SK-N-SH (cell line): ENCODE measurements at regions not wholly inside any gene's neighbourhood (a gene's known extent, or its start where the extent isn't known, plus 50 kb on each side); places are given as distances from the start of the nearest gene placed in this dataset.

Source experiments
- CTCF ChIA-PET: fragments of 300-600, 350-600 bp; formaldehyde crosslinking; extraction: SDS; loops from one replicate; lab custom pipeline; 2021; lab: Yijun Ruan, JAX
- POLR2A ChIA-PET: fragments of 350-600 bp; sonication (Branson Sonifier 250); formaldehyde crosslinking; extraction: SDS; loops from one replicate; lab custom pipeline; 2020; ENCODE audit warnings: antibody characterized with exemption, inconsistent platforms; lab: Yijun Ruan, JAX
- DNase-seq: peaks from one replicate; pipeline ENCODE4 v3.0.0; 2012
- H2AFZ ChIP-seq: fragments of 200-600 bp; sonication (generic); 2 replicates; pipeline ENCODE4 v1.8.1; 2016; ENCODE audit warnings: antibody characterized with exemption, mild to moderate bottlenecking, low read depth
- H3F3A ChIP-seq: fragments of 200-600 bp; sonication (generic); replicated peaks from 2 replicates; pipeline ENCODE3; 2016; ENCODE audit warnings: antibody characterized with exemption, mild to moderate bottlenecking; ENCODE audit not compliant: insufficient read depth
- H3K27ac ChIP-seq, 2 experiments: fragments of 200-500 bp in 1 of 2; fragments of 200-600 bp in 1 of 2; sonication (Bioruptor generic) in 1 of 2; sonication (generic), shearing (Covaris generic) in 1 of 2; 2 replicates each; pipeline versions ENCODE4 v1.5.1 to v1.6.1; 2014 to 2016; ENCODE audit warnings: low read depth in 2 of 2, inconsistent platforms in 1 of 2, low read length in 1 of 2, mild to moderate bottlenecking in 1 of 2, mixed read lengths in 1 of 2
- H3K27me3 ChIP-seq: fragments of 200-600 bp; sonication (generic), shearing (Covaris generic); 2 replicates; pipeline ENCODE4 v1.6.1; 2016; ENCODE audit warnings: mixed run types; ENCODE audit not compliant: insufficient read depth
- H3K36me3 ChIP-seq, 2 experiments: fragments of 200-500 bp in 1 of 2; fragments of 200-600 bp in 1 of 2; sonication (Bioruptor generic) in 1 of 2; sonication (generic) in 1 of 2; replicated peaks in 1 of 2; 2 replicates each; pipeline versions ENCODE3 to v1.5.1; 2014 to 2016; ENCODE audit warnings: low read length in 1 of 2, mild to moderate bottlenecking in 1 of 2; ENCODE audit not compliant: insufficient read depth in 2 of 2, control insufficient read depth in 1 of 2
- H3K4me1 ChIP-seq, 2 experiments: fragments of 200-500 bp in 1 of 2; fragments of 200-600 bp in 1 of 2; sonication (Bioruptor generic) in 1 of 2; sonication (generic), shearing (Covaris generic) in 1 of 2; 2 replicates each; pipeline versions ENCODE4 v1.5.1 to v1.6.1; 2014 to 2016; ENCODE audit warnings: low read depth in 1 of 2, low read length in 1 of 2, mixed run types in 1 of 2; ENCODE audit not compliant: insufficient read depth in 2 of 2, control insufficient read depth in 1 of 2
- H3K4me2 ChIP-seq: fragments of 200-600 bp; sonication (generic), shearing (Covaris generic); 2 replicates; pipeline ENCODE4 v1.6.1; 2017; ENCODE audit warnings: mixed run types
- H3K4me3 ChIP-seq, 2 experiments: fragments of 200-500 bp in 1 of 2; fragments of 200-600 bp in 1 of 2; sonication (Bioruptor generic) in 1 of 2; sonication (generic), shearing (Covaris generic) in 1 of 2; 2 replicates each; pipeline versions ENCODE4 v1.5.1 to v1.8.1; 2014 to 2016; ENCODE audit warnings: low read depth in 2 of 2, inconsistent platforms in 1 of 2, low read length in 1 of 2, mild to moderate bottlenecking in 1 of 2, mixed read lengths in 1 of 2, moderate library complexity in 1 of 2
- H3K79me2 ChIP-seq: fragments of 200-600 bp; sonication (generic); 2 replicates; pipeline ENCODE4 v1.8.1; 2017; ENCODE audit warnings: mild to moderate bottlenecking; ENCODE audit not compliant: insufficient read depth
- H3K9ac ChIP-seq: fragments of 200-600 bp; sonication (generic); 2 replicates; pipeline ENCODE4 v1.6.1; 2017; ENCODE audit warnings: mixed run types
- H3K9me2 ChIP-seq: fragments of 200-600 bp; sonication (generic); 2 replicates; pipeline ENCODE4 v1.6.1; 2017; ENCODE audit warnings: mixed run types
- H3K9me3 ChIP-seq: fragments of 200-600 bp; sonication (generic); 2 replicates; pipeline ENCODE4 v1.6.1; 2017; ENCODE audit warnings: mixed run types, mild to moderate bottlenecking, moderate library complexity
- H4K20me1 ChIP-seq: fragments of 200-600 bp; sonication (generic); 2 replicates; pipeline ENCODE4 v1.6.1; 2017; ENCODE audit warnings: mild to moderate bottlenecking, mixed run types; ENCODE audit not compliant: insufficient read depth
- ELF1 ChIP-seq: IDR thresholded peaks from 2 replicates; pipeline ENCODE4 v1.4.0; 2012
- EP300 ChIP-seq, 2 experiments: IDR thresholded peaks; 2 replicates each; pipeline versions ENCODE4 v1.4.0 to v1.6.1; 2012; ENCODE audit warnings: borderline replicate concordance in 1 of 2, low read depth in 1 of 2, low read length in 1 of 2
- FOSL2 ChIP-seq: IDR thresholded peaks from 2 replicates; pipeline ENCODE4 v1.4.0; 2012; ENCODE audit warnings: low read depth, mild to moderate bottlenecking, moderate library complexity, borderline replicate concordance
- FOXJ3 ChIP-seq: sonication (generic); formaldehyde crosslinking; IDR thresholded peaks from 2 replicates; pipeline ENCODE4 v1.5.1; 2020; ENCODE audit warnings: mild to moderate bottlenecking, missing genetic modification reagents
- FOXM1 ChIP-seq: IDR thresholded peaks from 2 replicates; pipeline ENCODE4 v1.4.0; 2012; ENCODE audit warnings: low read depth, mild to moderate bottlenecking
- IRF3 ChIP-seq: fragments of 150-350 bp; IDR thresholded peaks from 2 replicates; pipeline ENCODE4 v1.6.1; 2016; ENCODE audit warnings: mild to moderate bottlenecking, low read depth, low read length
- NRF1 ChIP-seq: IDR thresholded peaks from 2 replicates; pipeline ENCODE4 v1.6.1; 2012; ENCODE audit warnings: low read depth, mild to moderate bottlenecking, low read length
- PBX3 ChIP-seq: IDR thresholded peaks from 2 replicates; pipeline ENCODE4; 2012
- POLR2AphosphoS5 ChIP-seq: IDR thresholded peaks from 2 replicates; pipeline ENCODE4 v1.6.1; 2012; ENCODE audit warnings: low read depth, low read length
- RAD21 ChIP-seq: IDR thresholded peaks from 2 replicates; pipeline ENCODE4 v1.6.1; 2012; ENCODE audit warnings: mild to moderate bottlenecking, low read length
- RCOR1 ChIP-seq: fragments of 150-350 bp; IDR thresholded peaks from 2 replicates; pipeline ENCODE4 v1.6.1; 2017; ENCODE audit warnings: antibody characterized with exemption, low read length
- REST ChIP-seq: IDR thresholded peaks from 2 replicates; pipeline ENCODE4 v1.6.1; 2012; ENCODE audit warnings: mild to moderate bottlenecking, low read depth, low read length, moderate library complexity
- SIN3A ChIP-seq: IDR thresholded peaks from 2 replicates; pipeline ENCODE4 v1.6.1; 2012; ENCODE audit warnings: low read depth, mild to moderate bottlenecking, low read length, moderate library complexity, borderline replicate concordance
- USF2 ChIP-seq: fragments of 150-350 bp; IDR thresholded peaks from 2 replicates; pipeline ENCODE4 v1.6.1; 2017; ENCODE audit warnings: antibody characterized with exemption, low read length, low read depth, borderline replicate concordance
- YY1 ChIP-seq: IDR thresholded peaks from 2 replicates; pipeline ENCODE4 v1.4.0; 2012; ENCODE audit warnings: low read depth, mild to moderate bottlenecking
- ZBTB33 ChIP-seq: IDR thresholded peaks from 2 replicates; pipeline ENCODE4 v1.4.0; 2012; ENCODE audit warnings: low read depth, borderline replicate concordance
- WGBS: methylation state at CpG from one replicate; pipeline ENCODE4 v1.1.6; 2017; ENCODE audit warnings: low lambda C conversion rate; 5-methylcytosine and 5-hydroxymethylcytosine counted together

GRCh38 chr7:155141562-155141961, 71.4 kb downstream of the HTR5A start:
- ChIA-PET POLR2A (no interaction called here), CTCF (no interaction called here)
- H3K27me3 ChIP-seq, result peaks cover 16% of the 10 kb centered on the region; the same call in 1 of the 2 replicates
- no peak for DNase-seq
- H3K79me2 ChIP-seq, result no peaks in the 10 kb centered on the region
- no peaks in the 10 kb centered on the region for H3F3A ChIP-seq
- H2AFZ ChIP-seq, result no peak overlapping the region
- 3% methylated on average over 5 of the region's 5 CpGs for WGBS
- H3K4me1 ChIP-seq, result no peaks in the 10 kb centered on the region
- no peak overlapping the region for H3K4me3 ChIP-seq
- no peaks in the 10 kb centered on the region for H3K9me3 ChIP-seq
- H3K9me2 ChIP-seq, result no peaks in the 10 kb centered on the region
- H3K36me3 ChIP-seq, result no peaks in the 10 kb centered on the region
- TF ChIP-seq SIN3A (no peak), RCOR1 (no peak), FOXM1 (no peak), POLR2AphosphoS5 (no peak), YY1 (no peak), FOXJ3 (no peak), NRF1 (no peak), EP300 (IDR thresholded peaks at IDR 0.05; ENCODE audit: borderline replicate concordance in 1 of 2, low read depth in 1 of 2, low read length in 1 of 2) (no peak), RAD21 (no peak), USF2 (no peak), PBX3 (no peak)
- no peaks in the 10 kb centered on the region for H4K20me1 ChIP-seq
- H3K9ac ChIP-seq, result no peak overlapping the region
- H3K4me2 ChIP-seq, result no peak overlapping the region
- H3K27ac ChIP-seq, result no peak overlapping the region

- WGBS, result 8% methylated on average over 9 of the region's 9 CpGs
- CTCF ChIA-PET, result interaction anchor here (1.4 kb wide), 1 partner anchor 216 kb away, joined by 3 read pairs; no protein-coding TSS in a partner anchor
- TF ChIP-seq ELF1 (no peak), RCOR1 (no peak), IRF3 (no peak), EP300 (IDR thresholded peaks at IDR 0.05; ENCODE audit: borderline replicate concordance in 1 of 2, low read depth in 1 of 2, low read length in 1 of 2) (no peak), FOSL2 (no peak), ZBTB33 (no peak), REST (no peak), YY1 (no peak), PBX3 (no peak), USF2 (no peak)
These were observed 73.3 kb downstream of the HTR5A start for GRCh38 chr7:155143381-155143780.

More at GRCh38 chr7:155143381-155143780, 73.3 kb downstream of the HTR5A start:
- no peaks in the 10 kb centered on the region for H3K36me3 ChIP-seq
- DNase-seq, result no peak
- no peaks in the 10 kb centered on the region for H3K79me2 ChIP-seq
- H3K9me3 ChIP-seq, result no peaks in the 10 kb centered on the region
- no peak overlapping the region for H3K27ac ChIP-seq
- H3K27me3 ChIP-seq, result peaks cover 16% of the 10 kb centered on the region; the same call in 1 of the 2 replicates
- H3K9me2 ChIP-seq, result no peaks in the 10 kb centered on the region
- POLR2A ChIA-PET, result no interaction called here
- no peaks in the 10 kb centered on the region for H3F3A ChIP-seq
- H3K4me1 ChIP-seq, result no peaks in the 10 kb centered on the region
- H3K4me3 ChIP-seq, result no peak overlapping the region
- no peak overlapping the region for H2AFZ ChIP-seq
- no peak overlapping the region for H3K4me2 ChIP-seq
- H4K20me1 ChIP-seq, result no peaks in the 10 kb centered on the region
- no peak overlapping the region for H3K9ac ChIP-seq
